ENCODE measurements at regions not wholly inside any gene's neighbourhood (a gene's known extent, or its start where the extent isn't known, plus 50 kb on each side); places are given as distances from the start of the nearest gene placed in this dataset.

GRCh38 chr13:54836273-54836672, 1807.7 kb downstream of the OLFM4 start:
- H3K4me1 ChIP-seq (ENCODE audit: control insufficient read depth in 4 of 4, insufficient read depth in 4 of 4, low read length in 3 of 4): no peaks in the 10 kb centered on the region
- H3K36me3 ChIP-seq (ENCODE audit: control insufficient read depth in 4 of 4, insufficient read depth in 3 of 4, low read depth in 1 of 4, low read length in 3 of 4): no peaks in the 10 kb centered on the region
- H3K9ac ChIP-seq (ENCODE audit: low read depth in 1 of 2, low read length in 2 of 2): no peak overlapping the region
- no peak for DNase-seq (ENCODE audit: low spot score)
- no peaks in the 10 kb centered on the region for H3K9me3 ChIP-seq (ENCODE audit: control insufficient read depth in 4 of 4, low read length in 3 of 4)
- no peaks in the 10 kb centered on the region for H3K27me3 ChIP-seq (ENCODE audit: control insufficient read depth in 4 of 4, insufficient read depth in 4 of 4, low read length in 3 of 4)
- H3K27ac ChIP-seq (ENCODE audit: low read depth in 1 of 2, low read length in 2 of 2): no peak overlapping the region
- TF ChIP-seq ZBTB33 (IDR thresholded peaks at IDR 0.05): no peak
- TF ChIP-seq HNF4G (IDR thresholded peaks at IDR 0.05): no peak
- TF ChIP-seq FOXA2 (IDR thresholded peaks at IDR 0.05): no peak
- TF ChIP-seq FOXA1 (IDR thresholded peaks at IDR 0.05): no peak
- no peak for TF ChIP-seq HNF4A (conservative IDR thresholded peaks at IDR 0.05)
- no peak for TF ChIP-seq REST (IDR thresholded peaks at IDR 0.05)
- no peak for TF ChIP-seq YY1 (IDR thresholded peaks at IDR 0.05)
- TF ChIP-seq SP1 (IDR thresholded peaks at IDR 0.05): no peak
- TF ChIP-seq CTCF (IDR thresholded peaks at IDR 0.05; ENCODE audit: low read depth, low read length, missing input control): no peak
- TF ChIP-seq RXRA (IDR thresholded peaks at IDR 0.05): no peak
- no peak for TF ChIP-seq JUND (IDR thresholded peaks at IDR 0.05)
- TF ChIP-seq ATF3 (IDR thresholded peaks at IDR 0.05): no peak
- TF ChIP-seq GABPA (IDR thresholded peaks at IDR 0.05 in 1 of 2, conservative IDR thresholded peaks at IDR 0.05 in 1 of 2): no peak
- H3K4me3 ChIP-seq (ENCODE audit: low read depth in 1 of 3, low read length in 3 of 3): no peak overlapping the region
- WGBS: 63% methylated on average over 4 of the region's 4 CpGs

GRCh38 chr13:54841682-54842081, 1813.1 kb downstream of the OLFM4 start:
- H3K9ac ChIP-seq (ENCODE audit: low read depth in 1 of 2, low read length in 2 of 2): no peak overlapping the region
- no peak overlapping the region for H3K27ac ChIP-seq (ENCODE audit: low read depth in 1 of 2, low read length in 2 of 2)
- H3K9me3 ChIP-seq (ENCODE audit: control insufficient read depth in 4 of 4, low read length in 3 of 4): no peaks in the 10 kb centered on the region
- TF ChIP-seq ZBTB33 (IDR thresholded peaks at IDR 0.05) (no peak), NR2F2 (IDR thresholded peaks at IDR 0.05) (no peak), HNF4A (conservative IDR thresholded peaks at IDR 0.05) (no peak), EGR1 (IDR thresholded peaks at IDR 0.05; ENCODE audit: low read depth in 2 of 2) (no peak)
- no peaks in the 10 kb centered on the region for H3K4me1 ChIP-seq (ENCODE audit: control insufficient read depth in 4 of 4, insufficient read depth in 4 of 4, low read length in 3 of 4)
- DNase-seq (ENCODE audit: low spot score): no peak
- H3K36me3 ChIP-seq (ENCODE audit: control insufficient read depth in 4 of 4, insufficient read depth in 3 of 4, low read depth in 1 of 4, low read length in 3 of 4): no peaks in the 10 kb centered on the region
- no peaks in the 10 kb centered on the region for H3K27me3 ChIP-seq (ENCODE audit: control insufficient read depth in 4 of 4, insufficient read depth in 4 of 4, low read length in 3 of 4)
- H3K4me3 ChIP-seq (ENCODE audit: low read depth in 1 of 3, low read length in 3 of 3): no peak overlapping the region
